ENCODE measurements at regions not wholly inside any gene's neighbourhood (a gene's known extent, or its start where the extent isn't known, plus 50 kb on each side); places are given as distances from the start of the nearest gene placed in this dataset.

DNA sequence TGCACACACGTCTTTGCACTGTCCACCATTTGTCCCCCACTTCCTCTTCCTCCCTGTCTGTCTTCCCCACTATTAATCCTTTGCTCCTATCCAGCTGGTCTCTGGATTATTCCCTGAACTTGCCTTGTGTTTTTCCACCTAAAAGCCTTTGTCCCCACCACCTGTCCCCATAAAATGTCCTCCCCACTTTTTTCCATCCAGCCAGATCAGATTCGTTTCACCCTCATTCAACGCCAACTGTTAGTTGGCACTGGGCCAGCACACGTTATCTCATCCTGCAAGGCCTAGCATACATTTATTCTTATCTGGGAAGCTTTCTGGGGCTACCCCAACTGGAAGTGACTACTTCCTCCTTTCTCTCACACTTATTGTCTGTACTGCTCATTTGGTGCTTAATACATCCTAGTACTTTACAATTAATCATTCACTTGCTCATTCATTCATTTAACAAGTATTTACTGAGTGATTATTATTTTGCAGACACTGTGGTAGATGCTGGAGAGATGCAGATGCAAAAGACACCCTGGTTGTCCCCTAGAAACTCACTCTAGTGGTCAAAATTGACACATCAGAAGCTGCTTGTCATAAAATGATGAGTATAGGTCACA, 96.2 kb downstream of the RASSF10 start:
- DNase-seq = no peak

DNA sequence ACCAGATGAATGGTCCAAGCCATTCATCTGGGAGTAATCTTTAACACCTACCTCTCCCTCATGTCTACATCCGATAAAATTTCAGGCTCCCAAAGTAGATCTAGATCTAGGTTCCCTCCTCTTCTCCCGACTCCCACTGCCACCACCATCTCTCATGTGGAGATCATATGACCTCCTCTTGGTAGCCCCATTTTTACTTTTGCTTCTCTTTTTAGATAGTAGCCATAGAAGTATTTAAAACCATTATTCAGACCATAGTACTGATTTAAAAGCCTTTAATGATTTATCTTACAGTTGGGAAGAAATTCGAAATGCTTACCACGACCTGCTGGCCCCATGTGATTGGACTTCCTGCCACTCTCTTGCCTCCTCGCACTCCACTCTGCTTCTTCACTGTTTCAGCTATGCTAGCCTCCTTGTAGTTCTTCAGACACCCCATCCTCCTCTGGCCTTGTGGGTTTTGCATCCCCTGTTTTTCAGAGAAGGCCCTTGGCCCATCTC, 98.5 kb downstream of the RASSF10 start:
- DNase-seq = no peak

DNA sequence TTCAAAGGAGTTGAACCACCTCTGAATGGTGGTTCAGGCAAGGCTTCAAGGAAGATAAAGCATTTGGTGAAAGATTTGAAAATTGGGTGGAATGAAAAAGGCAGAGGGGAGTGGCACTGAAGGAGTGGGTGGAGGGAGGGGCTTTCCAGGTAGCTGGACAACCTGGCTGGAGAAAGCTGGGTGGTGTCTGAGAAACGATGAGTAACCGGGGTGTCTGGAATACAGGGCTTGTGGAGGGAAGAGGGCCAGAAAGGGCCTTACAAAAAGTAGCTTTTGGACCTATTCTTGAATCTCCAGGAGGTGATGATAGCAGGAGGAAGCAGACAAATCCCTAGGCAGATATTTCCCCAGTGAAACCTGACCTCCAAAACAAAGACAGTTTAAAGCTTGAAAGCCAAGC, 99.3 kb downstream of the RASSF10 start:
- DNase-seq = no peak

DNA sequence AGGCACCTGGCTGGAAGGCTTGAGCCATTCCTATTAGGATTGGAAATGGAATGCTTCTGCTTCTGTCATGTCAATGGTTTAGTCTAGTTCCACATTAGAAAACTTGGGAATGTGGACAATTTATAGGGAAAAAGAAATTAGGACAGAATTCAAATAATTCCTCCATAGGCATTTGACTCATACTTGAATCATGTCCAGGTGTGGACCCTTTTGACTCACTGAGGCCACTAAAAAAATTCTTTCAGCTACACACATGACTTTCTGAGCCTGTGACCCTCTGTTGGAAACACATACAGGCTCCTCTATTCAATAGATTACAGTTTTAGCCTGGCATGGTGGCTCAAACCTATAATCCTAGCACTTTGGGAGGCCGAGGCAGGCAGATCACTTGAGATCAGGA, 100.5 kb downstream of the RASSF10 start:
- DNase-seq = no peak

DNA sequence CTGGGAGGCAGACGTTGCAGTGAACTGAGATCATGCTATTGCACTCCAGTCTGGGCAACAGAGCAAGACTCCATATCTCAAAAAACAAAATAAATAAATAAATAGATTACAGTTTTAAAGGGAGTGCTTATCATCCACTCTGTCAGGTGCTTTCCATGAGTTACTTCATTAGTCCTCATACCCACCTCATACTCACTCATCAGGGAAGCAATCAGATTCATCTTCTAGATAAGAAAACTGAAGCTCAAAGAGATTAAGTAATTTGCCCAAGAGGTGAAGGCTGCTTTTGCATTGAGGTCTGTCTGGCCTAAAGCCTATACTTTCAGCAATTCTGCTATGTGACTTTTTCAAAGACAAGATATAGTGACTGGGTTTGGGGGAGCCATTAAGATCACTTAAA, 101.0 kb downstream of the RASSF10 start:
- no peak for DNase-seq

DNA sequence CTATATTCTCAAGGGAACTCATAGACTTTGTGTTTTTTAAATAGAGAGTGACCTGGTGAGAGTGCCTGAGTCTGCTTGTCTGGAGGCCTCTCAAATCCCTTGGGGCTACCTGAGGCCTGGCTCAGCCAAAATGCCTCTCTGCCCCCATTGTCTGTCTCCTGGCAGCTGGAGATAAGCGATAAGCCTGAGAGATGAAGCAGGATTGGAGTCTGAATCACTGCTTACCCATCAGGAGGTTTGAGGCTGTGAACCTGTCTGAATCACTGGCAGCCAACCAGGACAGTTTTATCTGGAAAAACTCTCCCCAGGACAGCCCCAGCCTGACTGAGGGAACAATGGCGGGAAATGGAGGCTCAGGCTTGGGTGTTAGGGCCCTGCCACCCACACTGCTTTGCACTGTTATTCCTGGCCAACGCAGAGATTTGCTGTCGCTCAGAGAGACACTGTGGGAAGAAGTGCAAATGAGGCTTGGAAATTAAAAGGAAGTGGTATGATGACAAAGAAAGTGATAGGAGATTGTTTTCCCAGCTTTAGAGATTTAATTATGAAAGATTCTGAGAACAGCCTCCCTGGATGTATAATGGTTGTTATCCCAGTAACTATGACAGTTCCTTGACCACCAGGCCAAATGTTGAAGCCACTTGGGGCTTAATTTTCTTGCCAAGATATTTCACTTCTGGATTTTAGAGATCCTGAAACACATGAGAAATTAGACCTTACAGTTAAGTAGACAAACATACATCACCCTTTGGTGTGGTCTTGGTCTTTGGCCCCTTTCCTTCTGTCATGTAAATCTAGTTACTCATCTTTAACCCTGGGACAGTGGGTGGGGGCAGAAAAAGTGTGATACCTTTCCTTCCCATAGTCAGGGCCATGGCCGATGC, 102.1 kb downstream of the RASSF10 start:
- DNase-seq = no peak

DNA sequence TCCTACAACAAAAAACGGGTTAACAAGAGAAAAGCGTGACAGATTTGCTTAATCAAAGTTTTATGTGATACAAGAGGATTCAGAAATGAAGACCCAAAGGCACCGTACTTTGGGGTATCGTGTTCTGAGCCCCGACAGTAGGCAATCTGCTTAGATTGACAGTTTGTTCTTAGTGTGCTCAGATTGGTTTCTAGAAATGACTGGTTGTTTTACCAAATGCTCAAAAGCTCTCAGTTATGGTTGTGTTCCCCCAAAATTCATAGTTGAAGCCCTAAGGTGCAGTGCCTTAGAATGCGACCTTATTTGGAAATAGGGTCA, 102.7 kb downstream of the RASSF10 start:
- DNase-seq = no peak

DNA sequence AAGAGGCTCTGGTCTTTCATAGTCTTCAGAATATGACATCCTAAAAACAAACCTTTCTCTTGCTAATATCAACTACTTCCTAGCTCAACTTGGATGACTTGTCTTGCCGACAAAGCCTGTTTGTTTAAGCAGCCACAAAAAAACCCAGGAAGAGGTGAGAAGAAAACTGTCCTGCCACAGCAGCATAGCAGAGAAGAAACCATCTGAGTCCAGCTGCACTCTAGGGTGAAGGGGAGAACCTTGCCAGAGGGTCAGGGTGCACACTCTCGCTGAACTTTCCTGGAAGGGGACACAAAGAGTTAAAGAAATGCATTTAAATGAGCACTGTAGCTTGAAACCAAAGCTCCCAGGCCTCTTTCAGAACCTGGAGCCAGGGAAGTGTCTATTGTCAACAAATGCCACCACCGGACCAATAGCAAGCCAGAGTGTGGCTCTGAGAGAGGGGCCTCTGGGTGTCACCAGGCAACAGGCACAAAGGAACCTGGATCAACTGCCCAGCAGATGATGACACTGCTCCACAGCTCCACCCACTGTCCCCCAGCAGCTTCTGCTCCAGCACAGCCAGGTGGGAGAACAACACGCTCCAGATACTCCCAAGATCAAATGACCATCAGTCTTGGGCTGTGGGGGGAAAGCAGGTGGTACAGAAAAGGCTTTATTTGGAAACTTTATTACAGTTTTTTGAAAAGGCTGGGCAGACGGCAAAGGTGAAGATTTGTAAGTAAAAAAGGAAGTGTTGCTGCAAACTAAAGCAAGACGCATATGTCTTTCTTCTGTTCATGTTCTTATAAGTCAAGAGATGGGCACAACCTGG, 105.7 kb downstream of the RASSF10 start:
- no peak for DNase-seq

DNA sequence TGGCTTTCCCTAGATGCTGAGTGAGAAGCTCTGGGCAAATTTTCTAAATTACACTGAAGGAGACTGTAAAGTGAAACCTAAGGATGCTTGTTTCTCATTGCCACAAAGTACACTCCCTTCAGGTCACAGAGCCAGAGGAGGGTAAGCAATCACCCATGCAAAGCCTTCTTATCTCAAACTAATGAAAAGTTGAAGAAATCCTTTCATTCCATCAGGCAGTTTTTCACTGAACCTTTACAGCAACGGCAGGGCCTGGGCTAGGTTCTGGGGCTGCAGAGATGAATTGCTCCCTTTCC, 106.2 kb downstream of the RASSF10 start:
- no peak for DNase-seq

DNA sequence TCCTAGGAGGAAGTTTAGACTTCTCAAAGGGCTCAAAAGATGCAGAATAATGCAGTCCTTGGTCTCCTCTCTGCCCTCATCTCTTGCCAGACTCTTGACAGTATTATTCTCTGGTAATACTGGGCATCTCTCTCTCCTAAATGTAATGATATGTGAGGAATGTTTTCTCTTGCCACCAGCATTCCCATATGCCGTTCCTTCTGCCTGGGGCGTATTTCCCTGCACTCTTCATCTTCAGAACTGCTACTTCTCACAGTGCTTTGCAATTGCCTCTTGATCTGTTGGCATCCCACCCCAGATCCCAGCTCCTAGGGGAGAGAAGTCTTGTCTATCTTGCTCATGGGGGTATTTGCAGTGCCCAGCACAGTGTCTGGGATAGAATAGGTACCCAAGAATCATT, 107.4 kb downstream of the RASSF10 start:
- no peak for DNase-seq

DNA sequence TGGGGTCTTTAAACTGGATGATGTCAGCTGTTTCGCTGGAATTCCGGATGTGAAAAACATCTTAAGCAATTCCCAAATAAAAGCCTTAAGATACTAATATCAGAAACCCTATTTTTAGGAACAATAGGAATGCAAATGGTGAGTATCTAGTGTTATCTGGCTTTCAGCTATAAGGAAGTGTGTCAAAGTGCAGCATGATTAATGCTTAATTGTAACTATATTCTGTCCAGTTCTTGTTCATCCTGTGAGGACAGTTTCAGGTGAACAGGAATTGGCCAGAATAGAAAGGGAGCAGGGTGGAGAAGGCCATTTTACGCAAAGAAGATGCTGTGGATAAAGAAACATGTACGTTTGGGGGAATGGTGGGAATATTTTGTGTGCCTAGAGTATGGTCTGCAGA, 108.2 kb downstream of the RASSF10 start:
- DNase-seq = no peak

DNA sequence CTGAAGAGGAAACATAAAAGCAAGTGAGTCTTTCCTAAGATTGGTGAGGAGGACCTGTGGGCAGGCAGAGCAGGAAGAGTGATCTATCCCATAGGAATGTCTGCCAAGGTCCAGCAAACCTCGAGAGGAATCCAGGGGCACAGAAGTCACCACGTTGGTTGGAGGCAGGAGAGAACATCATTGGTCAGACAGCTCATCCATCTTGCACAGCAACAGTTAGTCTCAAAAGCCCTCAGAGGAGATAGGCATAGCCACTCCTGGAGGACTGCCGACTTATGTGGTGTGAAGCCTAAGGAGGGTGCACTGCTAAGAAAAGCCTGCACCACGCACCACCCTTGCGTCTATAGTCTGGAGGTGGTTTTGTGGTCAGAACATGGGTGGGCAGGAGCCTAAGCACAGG, 109.1 kb downstream of the RASSF10 start:
- no peak for DNase-seq

DNA sequence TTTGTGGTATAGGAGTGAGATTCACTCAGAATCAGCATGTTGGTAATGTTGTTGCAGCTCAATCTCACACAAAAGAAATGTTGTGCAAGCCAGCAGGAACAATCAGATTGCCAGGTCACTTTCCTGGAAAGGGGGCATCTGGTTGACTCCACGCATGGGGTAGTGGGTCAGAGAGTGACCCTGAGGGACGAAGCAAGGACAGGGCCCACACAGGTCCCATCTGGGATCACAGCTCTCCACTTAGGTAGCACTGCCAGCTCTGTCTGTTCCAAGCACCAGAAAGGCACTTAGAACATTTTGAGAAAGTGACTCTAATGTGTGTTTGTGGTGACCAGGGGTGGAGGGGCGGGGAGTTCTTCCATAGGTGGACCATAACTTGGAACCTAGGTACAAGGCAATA, 109.5 kb downstream of the RASSF10 start:
- no peak for DNase-seq

DNA sequence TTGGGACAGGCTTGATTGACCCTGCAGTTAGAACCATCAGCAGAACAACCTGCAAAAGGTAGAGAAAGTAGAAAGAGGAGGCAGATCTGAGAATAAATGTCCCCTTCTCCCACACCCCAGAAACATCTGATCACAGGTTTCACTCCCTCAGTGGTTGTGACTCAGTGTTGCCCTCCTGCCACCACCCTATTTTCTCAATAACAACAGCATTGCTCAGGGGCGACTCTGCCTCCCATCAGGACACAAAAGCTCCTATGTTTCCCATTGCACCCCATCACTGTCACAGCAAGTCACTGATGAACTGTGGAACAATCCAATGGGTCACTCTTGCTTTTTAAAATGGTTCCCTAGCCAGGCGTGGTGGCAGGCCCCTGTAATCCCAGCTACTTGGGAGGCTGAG, 110.2 kb downstream of the RASSF10 start:
- no peak for DNase-seq

DNA sequence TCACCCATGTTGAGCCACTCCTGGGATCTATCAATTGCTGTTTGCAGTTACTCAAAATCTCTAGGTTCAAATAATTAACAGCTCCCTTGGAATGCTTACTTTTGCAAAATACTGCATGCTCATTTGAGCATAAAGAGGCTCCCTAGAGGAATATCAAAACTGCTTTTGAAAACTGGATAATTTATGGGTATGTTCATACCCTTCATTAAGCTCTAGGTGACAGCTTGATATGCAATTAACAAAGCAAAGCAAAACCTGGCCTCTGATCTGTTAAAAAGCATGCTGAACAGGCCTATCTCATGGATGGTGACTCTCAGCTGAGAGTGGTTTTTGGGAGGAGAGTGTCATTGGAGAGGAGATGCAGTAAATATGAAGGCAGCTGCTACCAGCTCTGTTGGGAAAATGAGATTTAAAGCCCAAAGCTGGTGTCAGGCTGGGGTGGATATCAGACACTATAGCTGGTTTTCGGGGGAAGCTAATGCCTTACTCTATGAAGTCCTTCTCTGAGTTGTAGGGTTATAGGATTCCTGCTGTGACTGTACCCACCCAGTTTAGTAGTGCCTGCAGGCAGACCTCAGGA, 110.9 kb downstream of the RASSF10 start:
- DNase-seq = no peak

DNA sequence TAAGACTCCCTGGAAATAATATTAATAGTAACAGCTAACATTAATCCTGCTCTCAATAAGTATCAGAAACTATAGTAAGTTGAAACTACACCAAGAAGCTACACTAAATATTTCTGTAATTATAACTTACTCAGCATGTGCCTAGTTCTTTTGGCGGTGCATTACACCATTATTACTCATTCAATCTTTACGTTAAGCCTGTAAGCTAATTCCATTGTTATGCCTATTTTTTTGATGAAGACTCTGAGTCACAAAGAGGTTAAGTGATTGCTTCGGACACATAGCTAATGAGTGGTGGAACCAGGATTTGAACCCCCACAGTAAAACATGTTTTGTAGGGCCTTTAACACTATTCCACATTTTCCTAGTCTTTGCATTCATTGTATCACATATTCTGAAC, 111.6 kb downstream of the RASSF10 start:
- no peak for DNase-seq

DNA sequence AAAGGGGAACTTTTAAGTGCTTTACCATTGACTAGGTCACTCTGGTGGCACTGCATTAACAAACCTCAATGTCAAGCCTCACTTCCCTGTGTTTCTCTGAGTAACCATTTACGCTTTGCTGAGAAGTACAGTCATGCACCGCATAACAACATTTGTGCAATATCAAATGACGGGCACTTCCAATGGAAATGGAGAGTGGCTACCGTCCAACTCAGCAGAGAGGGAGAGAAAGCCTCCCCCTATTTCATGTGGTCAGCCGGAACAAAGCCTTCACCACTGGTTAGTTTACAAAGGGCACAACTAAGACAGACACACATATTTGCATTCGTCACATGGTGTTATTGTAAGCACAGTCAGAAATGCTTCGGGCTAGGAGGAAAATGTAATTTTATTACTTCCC, 117.3 kb downstream of the RASSF10 start:
- DNase-seq = no peak

DNA sequence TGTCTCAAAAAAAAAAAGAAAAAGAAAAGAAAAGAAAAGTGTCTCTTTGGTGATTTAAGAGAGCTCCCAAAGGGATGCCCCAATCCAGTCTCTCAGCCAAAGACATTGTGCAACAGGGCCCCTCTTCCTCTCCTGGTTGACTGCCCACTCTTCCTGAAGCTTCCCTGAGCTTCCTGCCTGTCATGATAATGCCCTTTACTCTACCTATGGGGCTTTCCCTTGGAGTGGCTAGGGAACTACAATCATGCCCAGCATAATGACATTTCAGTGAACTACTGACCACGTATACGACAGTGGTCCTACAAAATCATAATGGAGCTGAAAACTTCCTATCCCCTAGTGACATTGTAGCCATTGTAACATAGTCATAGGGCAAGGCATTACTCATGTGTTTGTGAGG, 118.0 kb downstream of the RASSF10 start:
- no peak for DNase-seq

DNA sequence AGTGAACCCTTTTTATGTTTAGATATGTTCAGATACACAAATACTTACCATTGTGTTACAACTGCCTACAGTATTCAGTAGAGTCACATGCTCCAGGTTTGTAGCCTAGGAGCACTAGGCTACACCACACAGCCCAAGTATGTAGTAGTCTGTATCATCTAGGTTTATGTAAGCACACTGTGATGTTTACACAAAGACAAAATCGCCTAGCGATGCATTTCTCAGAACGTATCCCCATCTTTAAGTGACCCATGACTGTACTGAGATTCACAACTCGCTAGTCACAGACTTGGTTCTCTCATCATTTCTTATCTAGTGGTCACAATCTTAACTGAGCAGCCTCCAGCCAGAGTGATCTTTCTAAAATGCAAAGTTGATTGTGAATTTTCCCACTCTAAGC, 119.2 kb downstream of the RASSF10 start:
- DNase-seq = no peak

DNA sequence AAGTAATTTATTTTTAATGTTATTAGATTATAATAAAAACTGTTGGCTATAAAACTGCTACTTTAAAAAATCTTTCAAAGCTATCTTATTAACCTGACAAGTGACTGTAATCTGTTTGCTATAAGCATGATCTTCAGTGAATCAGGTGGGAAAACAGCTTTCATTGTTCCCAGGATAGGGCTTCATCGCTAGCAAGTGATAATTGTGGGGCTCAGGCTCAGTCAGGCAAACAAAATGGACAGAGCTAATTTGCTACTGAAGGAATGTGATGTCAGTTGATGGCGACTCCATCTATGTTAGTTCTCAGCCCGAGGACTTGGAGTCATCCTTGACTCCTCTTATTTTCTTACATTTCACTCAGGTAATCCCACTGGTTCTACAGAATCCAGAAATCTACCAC, 125.0 kb downstream of the RASSF10 start:
- DNase-seq = no peak

DNA sequence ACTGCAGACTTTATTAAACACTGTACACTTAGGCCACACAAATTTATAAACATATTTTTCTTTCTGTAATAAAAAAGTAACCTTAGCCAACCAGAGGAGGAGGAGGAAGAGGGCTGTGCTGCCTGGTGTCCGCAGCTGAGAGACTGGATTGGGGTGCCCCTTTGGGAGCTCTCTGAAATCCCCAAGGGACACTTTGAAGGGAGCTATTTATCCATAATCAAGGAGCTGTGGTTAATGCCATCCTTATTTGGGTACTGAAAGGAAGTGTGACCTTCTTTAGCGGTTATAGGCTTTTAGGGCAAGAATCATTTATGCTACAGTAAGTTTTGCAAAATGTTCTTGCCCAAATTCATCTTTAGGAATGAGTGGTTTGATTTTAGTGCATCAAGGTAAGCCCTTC, 125.8 kb downstream of the RASSF10 start:
- no peak for DNase-seq

DNA sequence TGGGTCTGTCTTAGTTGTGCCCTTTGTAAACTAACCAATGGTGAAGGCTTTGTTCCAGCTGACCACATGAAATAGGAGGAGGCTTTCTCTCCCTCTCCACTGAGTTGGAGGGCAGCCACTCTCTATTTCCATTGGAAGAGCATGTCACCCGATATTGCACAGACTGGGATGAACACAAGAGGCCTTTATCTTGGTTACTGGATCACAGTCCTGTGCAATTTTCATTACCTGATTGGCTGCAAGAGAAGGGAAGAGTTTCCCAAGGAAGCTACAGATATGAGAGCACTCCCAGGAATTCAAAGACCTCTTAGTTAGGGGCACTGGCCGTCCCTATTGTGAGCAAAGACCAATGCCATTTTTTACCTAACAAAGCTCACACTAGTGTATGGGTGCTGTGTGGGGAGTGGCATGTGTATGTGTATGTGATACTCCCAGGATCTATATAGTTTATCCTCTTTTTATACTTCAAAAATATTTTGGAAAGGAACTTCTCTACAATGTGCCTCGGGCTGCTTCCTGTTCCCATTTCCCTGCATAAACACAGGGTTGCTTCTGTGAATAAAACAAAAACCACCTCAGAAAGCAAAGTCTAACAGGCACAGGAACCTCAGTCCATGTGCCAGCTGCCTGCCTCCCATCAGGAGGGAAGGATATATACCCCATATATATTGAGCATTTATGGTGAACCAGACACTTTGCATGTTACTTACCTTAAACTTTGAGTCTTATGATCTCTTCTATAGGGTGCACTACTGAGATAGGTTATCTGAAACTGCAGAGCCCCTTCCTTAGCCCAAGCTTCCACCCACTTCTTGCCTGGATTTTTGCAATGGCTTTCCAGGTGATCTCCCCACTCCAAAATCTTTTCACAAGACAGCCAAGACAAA, 126.5 kb downstream of the RASSF10 start:
- no peak for DNase-seq

DNA sequence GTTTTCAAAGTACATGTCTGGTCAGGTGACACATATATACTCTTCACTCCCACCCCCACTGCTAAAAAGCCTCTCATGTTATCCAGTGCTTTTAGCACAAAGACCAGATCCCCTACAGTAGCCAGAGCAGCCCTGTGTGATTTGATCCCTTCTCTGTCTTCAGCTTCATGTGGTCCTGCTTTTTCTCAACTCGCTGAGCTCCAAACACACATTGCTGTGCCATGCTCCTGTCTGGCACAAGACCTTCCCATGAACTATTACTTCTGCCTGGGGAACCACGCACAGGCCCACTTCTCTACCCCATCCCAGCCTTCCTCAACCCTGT, 127.1 kb downstream of the RASSF10 start:
- no peak for DNase-seq

All from activated naive CD4-positive, alpha-beta T cell treated with Interleukin-2 at 50 U/mL for 16 hours (primary cell).